Naive thymus-derived CD4-positive, alpha-beta T cell (primary cell): ENCODE measurements at regions not wholly inside any gene's neighbourhood (a gene's known extent, or its start where the extent isn't known, plus 50 kb on each side); places are given as distances from the start of the nearest gene placed in this dataset.

ENCODE experiments used
- ATAC-seq: fragments of 150-1000 bp; cut with Tn5 transposase; 2 replicates; pipeline ENCODE4 v1.10.0; 2021; ENCODE audit warnings: mild to moderate bottlenecking, moderate library complexity
- CTCF ChIA-PET: fragments of 350-600 bp; sonication (Branson Sonifier 250); formaldehyde crosslinking; loops from one replicate; lab custom pipeline; 2021; ENCODE audit warnings: antibody characterized with exemption; lab: Charles Lee
- POLR2A ChIA-PET: fragments of 350-600 bp; sonication (Branson Sonifier 250); formaldehyde crosslinking; loops from one replicate; lab custom pipeline; 2021; ENCODE audit warnings: antibody characterized with exemption, inconsistent platforms; lab: Charles Lee
- DNase-seq, 9 donors: peaks; one replicate each; pipeline versions ENCODE4 v3.0.0 to v3.0.0-alpha.2; 2020 to 2022; ENCODE audit warnings: mixed read lengths in 1 of 9
- H3K27ac ChIP-seq: one replicate; pipeline ENCODE4 v1.7.0; 2013; ENCODE audit warnings: mild to moderate bottlenecking, low read depth, low read length, moderate library complexity
- H3K27me3 ChIP-seq, 2 donors: one replicate each; pipeline ENCODE4 v1.7.0; 2013; ENCODE audit warnings: low read length in 2 of 2, mild to moderate bottlenecking in 2 of 2, moderate library complexity in 2 of 2; ENCODE audit not compliant: control insufficient read depth in 2 of 2, insufficient read depth in 2 of 2
- H3K36me3 ChIP-seq, 3 experiments: 1 replicate in 2 of 3; 2 replicates in 1 of 3; pipeline ENCODE4 v1.7.0; 2013; ENCODE audit warnings: low read length in 3 of 3, mild to moderate bottlenecking in 3 of 3, moderate library complexity in 1 of 3; ENCODE audit not compliant: insufficient read depth in 3 of 3, control insufficient read depth in 2 of 3
- H3K4me1 ChIP-seq, 2 donors: one replicate each; pipeline ENCODE4 v1.7.0; 2013; ENCODE audit warnings: low read length in 2 of 2, mild to moderate bottlenecking in 2 of 2, moderate library complexity in 1 of 2; ENCODE audit not compliant: control insufficient read depth in 2 of 2, insufficient read depth in 2 of 2
- H3K4me3 ChIP-seq: 2 replicates; pipeline ENCODE4 v1.7.0; 2013; ENCODE audit warnings: mild to moderate bottlenecking, low read length
- H3K9me3 ChIP-seq, 3 experiments: 1 replicate in 2 of 3; 2 replicates in 1 of 3; pipeline ENCODE4 v1.7.0; 2013; ENCODE audit warnings: low read length in 3 of 3; ENCODE audit not compliant: control insufficient read depth in 2 of 3
- H3K27ac Mint-ChIP-seq, 9 donors: one replicate each; pipeline ENCODE4 v1.8.0; 2020 to 2022; ENCODE audit warnings: mixed read lengths in 9 of 9, mild to moderate bottlenecking in 8 of 9, moderate library complexity in 5 of 9, inconsistent platforms in 2 of 9
- H3K27me3 Mint-ChIP-seq, 5 donors: one replicate each; pipeline ENCODE4 v1.8.0; 2021 to 2022; ENCODE audit warnings: mixed read lengths in 5 of 5, mild to moderate bottlenecking in 1 of 5
- H3K36me3 Mint-ChIP-seq, 5 donors: one replicate each; pipeline ENCODE4 v1.8.0; 2020 to 2022; ENCODE audit warnings: mixed read lengths in 5 of 5, mild to moderate bottlenecking in 3 of 5, inconsistent platforms in 1 of 5
- H3K4me1 Mint-ChIP-seq, 7 donors: one replicate each; pipeline ENCODE4 v1.8.0; 2020 to 2022; ENCODE audit warnings: mixed read lengths in 7 of 7, mild to moderate bottlenecking in 3 of 7, inconsistent platforms in 1 of 7
- H3K4me3 Mint-ChIP-seq, 10 donors: one replicate each; pipeline ENCODE4 v1.8.0; 2020 to 2022; ENCODE audit warnings: mild to moderate bottlenecking in 10 of 10, mixed read lengths in 10 of 10, moderate library complexity in 6 of 10, inconsistent platforms in 2 of 10
- H3K9me3 Mint-ChIP-seq, 11 donors: one replicate each; pipeline ENCODE4 v1.8.0; 2020 to 2022; ENCODE audit warnings: mixed read lengths in 11 of 11, mild to moderate bottlenecking in 4 of 11, inconsistent platforms in 1 of 11, moderate library complexity in 1 of 11
- intact Hi-C, 2 donors: fragments of 100-400 bp; cut with micrococcal nuclease; formaldehyde crosslinking; loops; one replicate each; pipeline ENCODE4 v1.15.1; 2023

- Mint-ChIP-seq H3K4me3 (no peak overlapping the region), H3K27me3 (peaks cover 0 to 10% (median 2%) of the 10 kb centered on the region in 5 donors), H3K36me3 (no peaks in the 10 kb centered on the region), H3K4me1 (no peaks in the 10 kb centered on the region), H3K9me3 (no peaks in the 10 kb centered on the region), H3K27ac (no peak overlapping the region)
- DNase-seq (no peak), ATAC-seq (no peak)
- H3K27me3 ChIP-seq, result no peaks in the 10 kb centered on the region
- H3K27ac ChIP-seq, result no peak overlapping the region
- ChIA-PET POLR2A (no interaction called here), CTCF (no interaction called here)
- intact Hi-C loops, result no loop called here
- no peak overlapping the region for H3K4me3 ChIP-seq
- no peaks in the 10 kb centered on the region for H3K9me3 ChIP-seq
- H3K4me1 ChIP-seq, result no peaks in the 10 kb centered on the region
- H3K36me3 ChIP-seq, result no peaks in the 10 kb centered on the region
Measured at GRCh38 chr1:86258101-86258500, 101.5 kb upstream of the COL24A1 start.

- ChIA-PET POLR2A (no interaction called here), CTCF (no interaction called here)
- Mint-ChIP-seq H3K27ac (no peak overlapping the region), H3K9me3 (peaks cover 0 to 11% (median 3%) of the 10 kb centered on the region in 11 donors), H3K4me1 (no peaks in the 10 kb centered on the region), H3K4me3 (no peak overlapping the region), H3K36me3 (no peaks in the 10 kb centered on the region), H3K27me3 (peaks cover 0 to 6% (median 0%) of the 10 kb centered on the region in 5 donors)
- ATAC-seq, result no peak
- H3K27ac ChIP-seq, result no peak overlapping the region
- H3K27me3 ChIP-seq, result no peaks in the 10 kb centered on the region
- no peak overlapping the region for H3K4me3 ChIP-seq
- no peaks in the 10 kb centered on the region for H3K9me3 ChIP-seq
- no peaks in the 10 kb centered on the region for H3K4me1 ChIP-seq
- no peak for DNase-seq
- H3K36me3 ChIP-seq, result no peaks in the 10 kb centered on the region
- intact Hi-C loops, result no loop called here
Measured at GRCh38 chr1:86247597-86248279, 91.2 kb upstream of the COL24A1 start.

GRCh38 chr1:86245566-86246190, 89.1 kb upstream of the COL24A1 start:
- POLR2A ChIA-PET, result no interaction called here
- no peaks in the 10 kb centered on the region for H3K36me3 Mint-ChIP-seq
- H3K27me3 ChIP-seq, result no peaks in the 10 kb centered on the region
- no peaks in the 10 kb centered on the region for H3K4me1 ChIP-seq
- H3K4me3 ChIP-seq, result no peak overlapping the region
- H3K27ac ChIP-seq, result no peak overlapping the region
- ATAC-seq (no peak), DNase-seq (no peak)
- H3K9me3 Mint-ChIP-seq, result peaks cover 0 to 8% (median 3%) of the 10 kb centered on the region in 11 donors
- no peak overlapping the region for H3K27ac Mint-ChIP-seq
- peaks cover 0 to 6% (median 0%) of the 10 kb centered on the region in 5 donors for H3K27me3 Mint-ChIP-seq
- H3K4me1 Mint-ChIP-seq, result no peaks in the 10 kb centered on the region
- CTCF ChIA-PET, result interaction anchor here (0.5 kb wide), 1 partner anchor 1218 kb away, joined by 3 read pairs; no protein-coding TSS in a partner anchor
- H3K9me3 ChIP-seq, result no peaks in the 10 kb centered on the region
- no peak overlapping the region for H3K4me3 Mint-ChIP-seq
- intact Hi-C loops, result no loop called here
- no peaks in the 10 kb centered on the region for H3K36me3 ChIP-seq

- no peak for DNase-seq
- ChIA-PET POLR2A (no interaction called here), CTCF (no interaction called here)
- ATAC-seq, result no peak
- H3K27ac ChIP-seq, result no peak overlapping the region
- no peaks in the 10 kb centered on the region for H3K4me1 ChIP-seq
- no peaks in the 10 kb centered on the region for H3K27me3 ChIP-seq
- Mint-ChIP-seq H3K27ac (no peak overlapping the region), H3K4me1 (no peaks in the 10 kb centered on the region), H3K36me3 (peaks cover 0 to 5% (median 0%) of the 10 kb centered on the region in 5 donors), H3K9me3 (peaks cover 0 to 13% (median 1%) of the 10 kb centered on the region in 11 donors), H3K4me3 (no peak overlapping the region), H3K27me3 (peaks cover 0 to 11% (median 7%) of the 10 kb centered on the region in 5 donors)
- H3K4me3 ChIP-seq, result no peak overlapping the region
- no peaks in the 10 kb centered on the region for H3K36me3 ChIP-seq
- intact Hi-C loops, result no loop called here
- no peaks in the 10 kb centered on the region for H3K9me3 ChIP-seq
Measured at GRCh38 chr1:86239894-86240293, 83.3 kb upstream of the COL24A1 start.

- Mint-ChIP-seq H3K27ac (no peak overlapping the region), H3K4me1 (no peaks in the 10 kb centered on the region), H3K36me3 (peaks cover 0 to 5% (median 0%) of the 10 kb centered on the region in 5 donors), H3K27me3 (peaks cover 0 to 11% (median 7%) of the 10 kb centered on the region in 5 donors), H3K4me3 (no peak overlapping the region), H3K9me3 (peaks cover 0 to 13% (median 1%) of the 10 kb centered on the region in 11 donors)
- intact Hi-C loops, result no loop called here
- Histone ChIP-seq H3K27me3 (no peaks in the 10 kb centered on the region), H3K36me3 (no peaks in the 10 kb centered on the region), H3K27ac (no peak overlapping the region), H3K4me3 (no peak overlapping the region), H3K4me1 (no peaks in the 10 kb centered on the region), H3K9me3 (no peaks in the 10 kb centered on the region)
- DNase-seq (no peak), ATAC-seq (no peak)
- ChIA-PET CTCF (no interaction called here), POLR2A (no interaction called here)
Measured at GRCh38 chr1:86239490-86239889, 82.9 kb upstream of the COL24A1 start.

- ATAC-seq (no peak), DNase-seq (no peak)
- Mint-ChIP-seq H3K4me1 (no peaks in the 10 kb centered on the region), H3K4me3 (no peak overlapping the region), H3K36me3 (peaks cover 0 to 5% (median 0%) of the 10 kb centered on the region in 5 donors), H3K9me3 (peaks cover 0 to 13% (median 1%) of the 10 kb centered on the region in 11 donors), H3K27ac (no peak overlapping the region), H3K27me3 (peaks cover 0 to 11% (median 7%) of the 10 kb centered on the region in 5 donors)
- POLR2A ChIA-PET, result no interaction called here
- H3K9me3 ChIP-seq, result no peaks in the 10 kb centered on the region
- H3K4me3 ChIP-seq, result no peak overlapping the region
- intact Hi-C loops, result no loop called here
- CTCF ChIA-PET, result no interaction called here
- no peak overlapping the region for H3K27ac ChIP-seq
- no peaks in the 10 kb centered on the region for H3K4me1 ChIP-seq
- no peaks in the 10 kb centered on the region for H3K27me3 ChIP-seq
- H3K36me3 ChIP-seq, result no peaks in the 10 kb centered on the region
Measured at GRCh38 chr1:86238226-86238625, 81.7 kb upstream of the COL24A1 start.

- ChIA-PET POLR2A (no interaction called here), CTCF (no interaction called here)
- H3K36me3 ChIP-seq, result no peaks in the 10 kb centered on the region
- H3K36me3 Mint-ChIP-seq, result peaks cover 0 to 5% (median 0%) of the 10 kb centered on the region in 5 donors
- H3K4me3 Mint-ChIP-seq, result no peak overlapping the region
- ATAC-seq, result no peak
- no peak for DNase-seq
- H3K27me3 Mint-ChIP-seq, result peaks cover 0 to 17% (median 12%) of the 10 kb centered on the region in 5 donors
- H3K9me3 Mint-ChIP-seq, result peaks cover 0 to 11% (median 4%) of the 10 kb centered on the region in 11 donors
- intact Hi-C loops, result no loop called here
- no peaks in the 10 kb centered on the region for H3K27me3 ChIP-seq
- no peak overlapping the region for H3K4me3 ChIP-seq
- H3K27ac ChIP-seq, result no peak overlapping the region
- H3K27ac Mint-ChIP-seq, result no peak overlapping the region
- no peaks in the 10 kb centered on the region for H3K4me1 Mint-ChIP-seq
- H3K9me3 ChIP-seq, result no peaks in the 10 kb centered on the region
- no peaks in the 10 kb centered on the region for H3K4me1 ChIP-seq
Measured at GRCh38 chr1:86235852-86236251, 79.3 kb upstream of the COL24A1 start.
